Suprapubic skin (tissue), 4 donors: ENCODE measurements at regions not wholly inside any gene's neighbourhood (a gene's known extent, or its start where the extent isn't known, plus 50 kb on each side); places are given as distances from the start of the nearest gene placed in this dataset.

Experiments used
- DNase-seq, 2 donors: peaks; one replicate each; pipeline ENCODE4 v3.0.0-alpha.2; 2019; ENCODE audit warnings: low spot score in 2 of 2
- H3K27ac ChIP-seq: fragments of 200-600 bp; sonication (generic); one replicate; pipeline ENCODE4 v1.5.1; 2019
- H3K27me3 ChIP-seq: fragments of 200-600 bp; sonication (generic); one replicate; pipeline ENCODE4 v1.5.1; 2019
- H3K36me3 ChIP-seq: fragments of 200-600 bp; sonication (generic); one replicate; pipeline ENCODE4 v1.5.1; 2019
- H3K4me1 ChIP-seq: fragments of 200-600 bp; sonication (generic); one replicate; pipeline ENCODE4 v1.5.1; 2019
- H3K4me3 ChIP-seq: fragments of 200-600 bp; sonication (generic); one replicate; pipeline ENCODE4 v1.5.1; 2019; ENCODE audit warnings: mild to moderate bottlenecking
- H3K9me3 ChIP-seq: fragments of 200-600 bp; sonication (generic); one replicate; pipeline ENCODE4 v1.5.1; 2019
- EP300 ChIP-seq: sonication (generic); formaldehyde crosslinking; IDR thresholded peaks from one replicate; pipeline ENCODE4 v1.6.1; 2017; ENCODE audit warnings: antibody characterized with exemption
- POLR2A ChIP-seq, 2 donors: fragments of 450-650 bp; IDR thresholded peaks; one replicate each; pipeline ENCODE4 v1.6.1; 2017; ENCODE audit warnings: antibody characterized with exemption in 2 of 2, mild to moderate bottlenecking in 2 of 2, moderate library complexity in 2 of 2
- POLR2AphosphoS5 ChIP-seq, 3 donors: sonication (generic); formaldehyde crosslinking; IDR thresholded peaks; one replicate each; pipeline ENCODE4 v1.6.1; 2017; ENCODE audit warnings: antibody characterized with exemption in 3 of 3
- WGBS: methylation state at CpG from one replicate; pipeline ENCODE4 v1.1.5; 2018; 5-methylcytosine and 5-hydroxymethylcytosine counted together
- TF ChIP-seq, protein P1 (sequence below), 2 donors: fragments of 200-600 bp in 1 of 2; fragments of 450-650 bp in 1 of 2; sonication (generic) in 1 of 2; IDR thresholded peaks; one replicate each; pipeline ENCODE4 v1.5.1; 2016 to 2019; ENCODE audit warnings: antibody characterized with exemption in 2 of 2, mild to moderate bottlenecking in 1 of 2, moderate library complexity in 1 of 2

GRCh38 chr3:68648494-68648893 lies 283.9 kb downstream of the TAFA4 start:
- Histone ChIP-seq H3K27ac (no peak overlapping the region), H3K4me3 (no peak overlapping the region), H3K27me3 (no peaks in the 10 kb centered on the region), H3K9me3 (no peaks in the 10 kb centered on the region), H3K4me1 (no peaks in the 10 kb centered on the region), H3K36me3 (no peaks in the 10 kb centered on the region)
- no peak for DNase-seq
- TF ChIP-seq POLR2AphosphoS5 (IDR thresholded peaks at IDR 0.05) (no peak), POLR2A (IDR thresholded peaks at IDR 0.05) (no peak), EP300 (no peak)
- TF ChIP-seq, protein P1, sequence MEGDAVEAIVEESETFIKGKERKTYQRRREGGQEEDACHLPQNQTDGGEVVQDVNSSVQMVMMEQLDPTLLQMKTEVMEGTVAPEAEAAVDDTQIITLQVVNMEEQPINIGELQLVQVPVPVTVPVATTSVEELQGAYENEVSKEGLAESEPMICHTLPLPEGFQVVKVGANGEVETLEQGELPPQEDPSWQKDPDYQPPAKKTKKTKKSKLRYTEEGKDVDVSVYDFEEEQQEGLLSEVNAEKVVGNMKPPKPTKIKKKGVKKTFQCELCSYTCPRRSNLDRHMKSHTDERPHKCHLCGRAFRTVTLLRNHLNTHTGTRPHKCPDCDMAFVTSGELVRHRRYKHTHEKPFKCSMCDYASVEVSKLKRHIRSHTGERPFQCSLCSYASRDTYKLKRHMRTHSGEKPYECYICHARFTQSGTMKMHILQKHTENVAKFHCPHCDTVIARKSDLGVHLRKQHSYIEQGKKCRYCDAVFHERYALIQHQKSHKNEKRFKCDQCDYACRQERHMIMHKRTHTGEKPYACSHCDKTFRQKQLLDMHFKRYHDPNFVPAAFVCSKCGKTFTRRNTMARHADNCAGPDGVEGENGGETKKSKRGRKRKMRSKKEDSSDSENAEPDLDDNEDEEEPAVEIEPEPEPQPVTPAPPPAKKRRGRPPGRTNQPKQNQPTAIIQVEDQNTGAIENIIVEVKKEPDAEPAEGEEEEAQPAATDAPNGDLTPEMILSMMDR (IDR thresholded peaks at IDR 0.05) = no peak
- 38% methylated on average over 2 of the region's 2 CpGs for WGBS

GRCh38 chr3:68631850-68632545 lies 300.3 kb downstream of the TAFA4 start:
- H3K4me1 ChIP-seq = no peaks in the 10 kb centered on the region
- H3K9me3 ChIP-seq = no peaks in the 10 kb centered on the region
- no peak for DNase-seq
- no peaks in the 10 kb centered on the region for H3K27me3 ChIP-seq
- H3K4me3 ChIP-seq = no peak overlapping the region
- no peak overlapping the region for H3K27ac ChIP-seq
- H3K36me3 ChIP-seq = no peaks in the 10 kb centered on the region
- WGBS = 41% methylated on average over 7 of the region's 7 CpGs
- TF ChIP-seq, protein P1 (IDR thresholded peaks at IDR 0.05) = no peak
- TF ChIP-seq POLR2AphosphoS5 (IDR thresholded peaks at IDR 0.05) = no peak
- TF ChIP-seq POLR2A (IDR thresholded peaks at IDR 0.05) = no peak
- TF ChIP-seq EP300 = no peak

GRCh38 chr3:68620211-68620610 lies 312.1 kb downstream of the TAFA4 start:
- TF ChIP-seq POLR2A (IDR thresholded peaks at IDR 0.05) = no peak
- TF ChIP-seq EP300 = no peak
- TF ChIP-seq POLR2AphosphoS5 (IDR thresholded peaks at IDR 0.05) = no peak
- TF ChIP-seq, protein P1 (IDR thresholded peaks at IDR 0.05) = no peak
- DNase-seq = no peak
- Histone ChIP-seq H3K4me1 (no peaks in the 10 kb centered on the region), H3K36me3 (no peaks in the 10 kb centered on the region), H3K27me3 (no peaks in the 10 kb centered on the region), H3K27ac (no peak overlapping the region), H3K4me3 (no peak overlapping the region), H3K9me3 (no peaks in the 10 kb centered on the region)
- 73% methylated on average over 5 of the region's 6 CpGs for WGBS

DNA sequence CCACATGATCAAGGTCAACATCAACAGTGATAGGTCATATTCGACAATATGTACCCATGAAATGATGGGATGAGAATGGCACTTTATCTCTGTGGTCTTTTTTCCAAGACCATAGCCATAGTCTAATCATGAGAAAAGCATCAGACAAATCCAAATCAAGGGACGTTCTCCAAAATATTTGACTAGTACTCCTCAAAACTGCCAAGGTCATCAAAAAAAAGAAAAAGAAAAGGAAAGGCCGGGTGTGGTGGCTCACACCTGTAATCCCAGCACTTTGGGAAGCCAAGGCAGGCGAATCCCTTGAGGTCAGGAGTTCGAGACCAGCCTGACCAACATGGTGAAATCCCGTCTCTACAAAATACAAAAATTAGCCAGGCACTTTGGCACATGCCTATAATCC lies 318.3 kb downstream of the TAFA4 start:
- DNase-seq = no peak
- 86% methylated on average over 6 of the region's 6 CpGs for WGBS
- no peaks in the 10 kb centered on the region for H3K27me3 ChIP-seq
- H3K9me3 ChIP-seq = peaks cover 4% of the 10 kb centered on the region
- no peaks in the 10 kb centered on the region for H3K36me3 ChIP-seq
- H3K4me3 ChIP-seq = no peak overlapping the region
- no peak overlapping the region for H3K27ac ChIP-seq
- no peak for TF ChIP-seq POLR2A (IDR thresholded peaks at IDR 0.05)
- no peak for TF ChIP-seq EP300
- TF ChIP-seq POLR2AphosphoS5 (IDR thresholded peaks at IDR 0.05) = no peak
- TF ChIP-seq, protein P1 (IDR thresholded peaks at IDR 0.05) = no peak
- no peaks in the 10 kb centered on the region for H3K4me1 ChIP-seq

DNA sequence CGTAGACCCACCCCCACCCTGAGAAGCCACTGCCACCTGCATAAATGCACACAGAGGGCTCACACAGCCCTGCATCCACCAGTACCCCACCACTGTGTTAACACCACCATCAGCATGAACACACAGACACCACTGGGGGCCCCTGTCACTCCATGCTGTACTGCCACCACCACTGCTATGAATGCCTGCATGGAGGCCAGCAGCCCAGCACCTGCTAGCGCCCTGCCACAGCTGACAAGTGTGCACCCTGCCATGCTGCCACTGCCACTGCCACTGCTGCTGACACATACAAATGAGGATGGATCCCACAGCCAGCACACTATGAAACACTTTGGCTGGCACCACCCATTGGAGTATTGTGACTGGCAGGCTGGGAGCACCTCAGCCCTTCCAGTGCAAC lies 361.0 kb downstream of the TAFA4 start:
- no peak for TF ChIP-seq POLR2A (IDR thresholded peaks at IDR 0.05)
- TF ChIP-seq POLR2AphosphoS5 (IDR thresholded peaks at IDR 0.05) = no peak
- TF ChIP-seq, protein P1 (IDR thresholded peaks at IDR 0.05) = no peak
- no peak for TF ChIP-seq EP300
- 67% methylated on average over 2 of the region's 2 CpGs for WGBS
- Histone ChIP-seq H3K4me3 (no peak overlapping the region), H3K9me3 (no peaks in the 10 kb centered on the region), H3K27me3 (no peaks in the 10 kb centered on the region), H3K27ac (no peak overlapping the region), H3K4me1 (no peaks in the 10 kb centered on the region), H3K36me3 (no peaks in the 10 kb centered on the region)
- no peak for DNase-seq
